ENCODE measurements at regions not wholly inside any gene's neighbourhood (a gene's known extent, or its start where the extent isn't known, plus 50 kb on each side); places are given as distances from the start of the nearest gene placed in this dataset.

DNA sequence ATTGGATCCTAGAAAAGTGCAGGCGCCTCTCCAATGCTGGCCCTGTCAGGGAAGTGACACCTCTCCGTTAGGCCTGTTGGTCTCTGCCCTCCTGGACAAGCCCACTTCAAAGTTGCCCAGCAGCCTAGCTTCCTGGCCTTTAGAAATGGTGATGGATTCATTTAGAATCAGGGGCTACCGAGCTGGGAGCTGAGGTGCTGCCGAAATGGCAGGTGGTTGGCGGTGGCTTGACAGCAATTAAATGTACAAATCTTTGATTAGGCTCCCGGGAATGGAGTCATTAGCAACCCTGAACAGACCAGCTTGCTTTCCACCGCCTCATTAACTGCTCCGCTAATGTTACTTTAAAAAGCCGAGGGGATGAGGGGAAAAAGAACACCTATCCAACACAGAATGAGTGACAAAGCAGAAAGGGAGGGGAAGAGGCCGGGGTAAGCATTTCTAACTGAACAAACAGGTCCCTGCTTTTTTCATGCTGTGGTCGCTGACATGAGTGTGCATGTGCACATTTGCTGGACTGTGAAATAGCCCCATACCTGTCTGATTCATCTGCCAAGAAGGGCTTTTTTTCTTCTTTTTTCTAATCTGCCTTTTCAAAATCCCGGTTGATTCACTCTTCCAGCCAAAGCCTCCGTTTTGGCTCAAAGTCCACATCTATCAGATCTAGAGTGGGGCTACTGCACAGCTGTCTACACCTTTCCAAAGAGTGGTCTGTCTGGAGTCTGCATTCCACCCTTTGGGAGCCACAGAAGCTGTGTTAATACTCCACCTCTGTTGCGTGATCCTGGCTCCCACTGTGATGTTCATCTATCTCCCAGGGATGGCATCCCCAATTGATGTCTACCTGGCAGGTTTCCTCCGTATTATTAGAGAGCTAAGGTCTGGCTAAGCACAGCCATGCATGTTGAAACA is 431.9 kb downstream of the COG6 start:
- no peak overlapping the region for H3K4me3 ChIP-seq (ENCODE audit: low read depth in 1 of 5, low read length in 5 of 5)
- no peak overlapping the region for H3K9ac ChIP-seq (ENCODE audit: low read length in 5 of 5)
- no peaks in the 10 kb centered on the region for H3K36me3 ChIP-seq (ENCODE audit: control insufficient read depth in 5 of 5, insufficient read depth in 5 of 5, low read length in 5 of 5)
- H3K27ac ChIP-seq (ENCODE audit: low read depth, low read length) = no peak overlapping the region
- H3K4me1 ChIP-seq (ENCODE audit: control insufficient read depth in 5 of 5, insufficient read depth in 5 of 5, low read length in 5 of 5) = peaks cover 0 to 8% (median 0%) of the 10 kb centered on the region in 5 donors
- H3K27me3 ChIP-seq (ENCODE audit: control insufficient read depth in 5 of 5, insufficient read depth in 4 of 5, low read length in 5 of 5) = no peaks in the 10 kb centered on the region
- H3K9me3 ChIP-seq (ENCODE audit: control insufficient read depth in 5 of 5, low read length in 5 of 5) = no peaks in the 10 kb centered on the region

DNA sequence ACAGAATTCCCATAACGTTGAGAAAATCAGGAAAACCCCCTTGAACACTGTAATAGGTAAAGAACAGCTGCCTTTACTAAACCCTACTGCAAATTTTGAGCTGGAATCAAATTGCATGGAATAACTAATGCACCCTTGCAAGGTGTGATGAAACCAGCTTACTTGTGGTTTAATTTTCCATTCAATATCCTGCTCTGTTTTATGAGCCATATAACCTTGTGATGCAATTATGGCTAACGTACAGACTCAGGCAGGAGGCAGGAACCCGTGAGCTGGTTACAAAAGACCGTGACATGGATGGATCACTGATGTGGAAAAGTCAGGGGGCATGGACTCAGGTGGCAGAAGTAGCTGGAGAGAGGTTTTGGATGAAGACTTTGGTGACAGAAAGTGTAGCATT is 438.6 kb downstream of the COG6 start:
- Histone ChIP-seq H3K9ac (ENCODE audit: low read length in 5 of 5) (no peak overlapping the region), H3K36me3 (ENCODE audit: control insufficient read depth in 5 of 5, insufficient read depth in 5 of 5, low read length in 5 of 5) (no peaks in the 10 kb centered on the region), H3K27me3 (ENCODE audit: control insufficient read depth in 5 of 5, insufficient read depth in 4 of 5, low read length in 5 of 5) (no peaks in the 10 kb centered on the region), H3K4me1 (ENCODE audit: control insufficient read depth in 5 of 5, insufficient read depth in 5 of 5, low read length in 5 of 5) (no peaks in the 10 kb centered on the region), H3K4me3 (ENCODE audit: low read depth in 1 of 5, low read length in 5 of 5) (no peak overlapping the region), H3K9me3 (ENCODE audit: control insufficient read depth in 5 of 5, low read length in 5 of 5) (peaks cover 0 to 1% (median 0%) of the 10 kb centered on the region in 5 donors), H3K27ac (ENCODE audit: low read depth, low read length) (no peak overlapping the region)

DNA sequence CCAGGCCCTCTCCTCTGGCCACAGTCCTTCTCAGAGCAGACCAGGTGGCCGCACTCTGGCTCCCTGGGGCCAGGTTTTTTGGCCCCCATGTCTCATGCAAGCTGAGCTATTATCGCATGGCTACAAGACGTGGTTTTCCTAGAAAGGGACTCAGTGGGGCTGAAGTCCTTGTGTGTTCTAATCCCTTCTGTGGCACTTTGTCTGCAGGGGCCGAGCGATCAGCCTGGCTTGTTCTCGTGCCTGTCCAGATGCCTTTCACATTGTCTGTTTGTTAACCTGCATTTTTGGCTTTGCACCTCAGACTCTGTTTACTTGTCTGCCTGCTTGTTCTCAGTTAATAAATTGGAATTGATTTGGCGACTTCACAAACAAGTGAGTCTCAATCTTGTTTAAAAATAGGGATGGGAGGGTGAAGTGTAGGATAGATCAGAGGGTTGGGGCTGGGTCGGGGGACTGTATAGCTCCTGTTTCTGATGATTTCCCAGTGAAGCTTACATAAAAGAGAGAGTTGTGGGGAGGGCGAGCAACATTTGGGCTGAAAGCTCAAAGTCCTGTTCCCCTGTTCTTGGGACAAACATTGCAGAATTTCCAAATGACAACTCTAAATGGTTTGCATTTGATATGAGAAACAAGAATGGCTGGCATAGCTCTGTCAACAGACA is 440.4 kb downstream of the COG6 start:
- Histone ChIP-seq H3K27me3 (ENCODE audit: control insufficient read depth in 5 of 5, insufficient read depth in 4 of 5, low read length in 5 of 5) (no peaks in the 10 kb centered on the region), H3K27ac (ENCODE audit: low read depth, low read length) (no peak overlapping the region), H3K4me1 (ENCODE audit: control insufficient read depth in 5 of 5, insufficient read depth in 5 of 5, low read length in 5 of 5) (no peaks in the 10 kb centered on the region), H3K4me3 (ENCODE audit: low read depth in 1 of 5, low read length in 5 of 5) (no peak overlapping the region), H3K9ac (ENCODE audit: low read length in 5 of 5) (no peak overlapping the region), H3K9me3 (ENCODE audit: control insufficient read depth in 5 of 5, low read length in 5 of 5) (peaks cover 0 to 7% (median 0%) of the 10 kb centered on the region in 5 donors), H3K36me3 (ENCODE audit: control insufficient read depth in 5 of 5, insufficient read depth in 5 of 5, low read length in 5 of 5) (no peaks in the 10 kb centered on the region)

DNA sequence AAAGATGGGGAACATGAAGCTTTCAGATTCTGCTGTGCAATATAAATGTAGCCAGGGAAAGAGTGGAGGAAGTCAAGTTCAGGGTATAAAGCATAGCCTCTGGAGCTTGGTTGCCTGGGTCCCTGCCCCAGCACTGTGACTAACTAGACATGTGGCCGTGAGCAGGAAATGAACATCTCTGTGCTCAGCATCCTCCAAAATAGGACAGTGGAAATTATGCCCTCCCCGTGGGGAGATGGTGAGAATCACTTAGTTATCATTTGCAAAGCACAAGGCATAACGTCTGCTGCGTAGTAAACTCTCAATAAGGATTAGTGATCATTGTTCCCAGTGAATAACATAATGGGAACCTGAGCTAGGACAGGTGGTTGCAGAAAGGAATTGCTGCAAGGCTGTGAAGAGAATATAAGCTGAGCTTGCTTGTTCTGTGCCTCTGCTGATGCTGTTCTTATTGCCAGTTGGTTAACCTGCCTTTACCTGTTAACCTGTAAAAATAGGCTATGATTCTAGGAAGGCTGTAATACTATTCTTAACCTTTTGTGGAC is 441.0 kb downstream of the COG6 start:
- H3K36me3 ChIP-seq (ENCODE audit: control insufficient read depth in 5 of 5, insufficient read depth in 5 of 5, low read length in 5 of 5) = no peaks in the 10 kb centered on the region
- no peak overlapping the region for H3K9ac ChIP-seq (ENCODE audit: low read length in 5 of 5)
- H3K9me3 ChIP-seq (ENCODE audit: control insufficient read depth in 5 of 5, low read length in 5 of 5) = peaks cover 0 to 7% (median 0%) of the 10 kb centered on the region in 5 donors
- H3K27ac ChIP-seq (ENCODE audit: low read depth, low read length) = no peak overlapping the region
- no peaks in the 10 kb centered on the region for H3K27me3 ChIP-seq (ENCODE audit: control insufficient read depth in 5 of 5, insufficient read depth in 4 of 5, low read length in 5 of 5)
- H3K4me3 ChIP-seq (ENCODE audit: low read depth in 1 of 5, low read length in 5 of 5) = no peak overlapping the region
- no peaks in the 10 kb centered on the region for H3K4me1 ChIP-seq (ENCODE audit: control insufficient read depth in 5 of 5, insufficient read depth in 5 of 5, low read length in 5 of 5)

DNA sequence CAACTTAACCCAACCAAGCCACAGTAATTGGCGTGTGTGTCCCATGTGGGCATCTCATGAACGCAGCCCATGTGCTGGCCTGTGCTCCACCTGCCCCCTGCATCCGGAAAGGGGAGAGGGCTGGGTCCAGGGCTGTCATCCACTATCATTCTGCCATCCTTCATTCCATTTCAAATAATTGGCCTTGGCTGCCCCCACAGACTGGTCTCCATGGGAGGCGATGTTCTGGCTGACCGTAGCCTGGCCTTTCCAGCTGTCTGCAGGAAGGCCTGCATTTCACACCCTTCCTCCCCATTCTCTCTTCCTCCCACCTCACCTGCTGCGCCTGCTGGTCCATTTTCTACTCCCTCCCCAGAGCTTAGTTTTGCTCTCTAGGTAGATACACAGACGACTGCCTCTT is 442.8 kb downstream of the COG6 start:
- H3K9ac ChIP-seq (ENCODE audit: low read length in 5 of 5) = no peak overlapping the region

DNA sequence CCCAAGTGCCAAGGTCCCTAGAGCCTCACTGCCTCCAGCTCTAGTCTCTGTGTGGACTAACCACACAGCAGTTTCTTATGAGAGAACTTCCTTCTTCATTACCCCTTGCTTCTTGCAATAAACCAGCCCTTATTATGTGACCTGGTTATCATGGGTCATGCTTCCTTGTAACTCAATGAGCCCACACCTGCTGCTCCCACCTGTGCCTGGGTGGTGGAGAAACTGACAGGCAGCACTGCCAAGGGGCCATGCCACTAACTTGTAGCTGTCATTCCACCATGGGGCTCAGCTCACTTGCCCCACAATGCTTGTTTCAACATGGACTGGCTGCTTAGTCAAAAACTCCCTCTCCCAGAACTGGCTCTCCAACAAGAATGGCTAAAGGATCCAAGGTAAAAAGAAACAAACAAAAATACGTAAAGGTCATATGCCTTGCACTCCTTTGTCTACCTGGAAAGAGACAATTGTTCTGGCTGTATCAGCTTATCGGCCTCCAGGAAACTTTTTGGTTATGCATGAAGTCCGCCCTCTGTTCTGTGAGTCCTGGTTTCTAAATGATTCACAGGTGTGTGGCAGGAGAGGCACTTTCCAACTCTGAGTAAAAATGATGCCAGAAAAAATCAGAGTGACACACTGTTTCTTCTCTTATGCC is 446.4 kb downstream of the COG6 start:
- Histone ChIP-seq H3K4me3 (ENCODE audit: low read depth in 1 of 5, low read length in 5 of 5) (no peak overlapping the region), H3K9me3 (ENCODE audit: control insufficient read depth in 5 of 5, low read length in 5 of 5) (peaks cover 0 to 7% (median 0%) of the 10 kb centered on the region in 5 donors), H3K9ac (ENCODE audit: low read length in 5 of 5) (no peak overlapping the region), H3K27me3 (ENCODE audit: control insufficient read depth in 5 of 5, insufficient read depth in 4 of 5, low read length in 5 of 5) (no peaks in the 10 kb centered on the region), H3K4me1 (ENCODE audit: control insufficient read depth in 5 of 5, insufficient read depth in 5 of 5, low read length in 5 of 5) (no peaks in the 10 kb centered on the region), H3K27ac (ENCODE audit: low read depth, low read length) (no peak overlapping the region), H3K36me3 (ENCODE audit: control insufficient read depth in 5 of 5, insufficient read depth in 5 of 5, low read length in 5 of 5) (no peaks in the 10 kb centered on the region)

More for the DNA sequence above, 442.8 kb downstream of the COG6 start:
- Histone ChIP-seq H3K4me3 (ENCODE audit: low read depth in 1 of 5, low read length in 5 of 5) (no peak overlapping the region), H3K27ac (ENCODE audit: low read depth, low read length) (no peak overlapping the region), H3K36me3 (ENCODE audit: control insufficient read depth in 5 of 5, insufficient read depth in 5 of 5, low read length in 5 of 5) (no peaks in the 10 kb centered on the region), H3K4me1 (ENCODE audit: control insufficient read depth in 5 of 5, insufficient read depth in 5 of 5, low read length in 5 of 5) (no peaks in the 10 kb centered on the region), H3K9me3 (ENCODE audit: control insufficient read depth in 5 of 5, low read length in 5 of 5) (peaks cover 0 to 7% (median 0%) of the 10 kb centered on the region in 5 donors), H3K27me3 (ENCODE audit: control insufficient read depth in 5 of 5, insufficient read depth in 4 of 5, low read length in 5 of 5) (no peaks in the 10 kb centered on the region)

DNA sequence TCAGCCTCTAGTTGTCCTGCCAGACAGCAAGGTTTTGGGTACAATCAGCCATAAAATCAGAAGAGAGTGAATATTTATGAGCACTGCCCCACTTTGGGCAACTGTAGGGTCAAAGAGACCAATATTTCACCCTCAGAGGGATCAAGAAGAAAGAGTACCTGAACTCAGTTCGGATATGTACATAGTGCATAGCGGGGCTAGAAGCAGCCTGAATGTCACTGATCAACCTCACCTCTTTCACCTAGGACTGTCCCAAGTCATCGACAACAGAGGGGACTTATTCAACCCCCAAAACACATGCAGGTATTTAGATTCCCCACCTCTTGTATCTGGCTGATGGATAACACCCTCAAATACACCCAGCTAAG is 446.9 kb downstream of the COG6 start:
- Histone ChIP-seq H3K9me3 (ENCODE audit: control insufficient read depth in 5 of 5, low read length in 5 of 5) (peaks cover 0 to 7% (median 0%) of the 10 kb centered on the region in 5 donors), H3K27ac (ENCODE audit: low read depth, low read length) (no peak overlapping the region), H3K4me1 (ENCODE audit: control insufficient read depth in 5 of 5, insufficient read depth in 5 of 5, low read length in 5 of 5) (no peaks in the 10 kb centered on the region), H3K9ac (ENCODE audit: low read length in 5 of 5) (no peak overlapping the region), H3K4me3 (ENCODE audit: low read depth in 1 of 5, low read length in 5 of 5) (no peak overlapping the region), H3K27me3 (ENCODE audit: control insufficient read depth in 5 of 5, insufficient read depth in 4 of 5, low read length in 5 of 5) (no peaks in the 10 kb centered on the region), H3K36me3 (ENCODE audit: control insufficient read depth in 5 of 5, insufficient read depth in 5 of 5, low read length in 5 of 5) (no peaks in the 10 kb centered on the region)

DNA sequence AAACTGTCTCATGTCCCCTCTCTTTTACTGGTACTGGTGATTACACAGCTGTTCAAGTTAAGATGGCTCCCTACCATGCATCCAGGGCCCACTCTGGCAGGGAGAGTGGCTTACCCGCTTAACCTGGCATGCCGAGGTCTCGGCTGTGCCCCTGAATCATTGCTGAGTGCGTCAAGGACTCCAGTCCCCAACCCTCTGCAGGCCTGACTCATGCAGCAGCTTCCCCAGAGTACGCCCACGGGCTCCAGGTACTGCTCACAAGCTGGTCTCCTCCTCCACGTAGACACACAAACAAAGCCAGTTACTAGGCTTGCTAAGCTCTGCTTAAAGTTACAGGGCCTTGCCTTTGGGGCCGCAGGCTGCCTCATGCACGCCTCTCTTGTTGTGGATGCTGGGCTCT is 447.4 kb downstream of the COG6 start:
- H3K4me1 ChIP-seq (ENCODE audit: control insufficient read depth in 5 of 5, insufficient read depth in 5 of 5, low read length in 5 of 5) = no peaks in the 10 kb centered on the region
- H3K4me3 ChIP-seq (ENCODE audit: low read depth in 1 of 5, low read length in 5 of 5) = no peak overlapping the region
- no peaks in the 10 kb centered on the region for H3K36me3 ChIP-seq (ENCODE audit: control insufficient read depth in 5 of 5, insufficient read depth in 5 of 5, low read length in 5 of 5)
- no peaks in the 10 kb centered on the region for H3K27me3 ChIP-seq (ENCODE audit: control insufficient read depth in 5 of 5, insufficient read depth in 4 of 5, low read length in 5 of 5)
- no peak overlapping the region for H3K27ac ChIP-seq (ENCODE audit: low read depth, low read length)
- H3K9ac ChIP-seq (ENCODE audit: low read length in 5 of 5) = no peak overlapping the region
- peaks cover 0 to 7% (median 0%) of the 10 kb centered on the region in 5 donors for H3K9me3 ChIP-seq (ENCODE audit: control insufficient read depth in 5 of 5, low read length in 5 of 5)

DNA sequence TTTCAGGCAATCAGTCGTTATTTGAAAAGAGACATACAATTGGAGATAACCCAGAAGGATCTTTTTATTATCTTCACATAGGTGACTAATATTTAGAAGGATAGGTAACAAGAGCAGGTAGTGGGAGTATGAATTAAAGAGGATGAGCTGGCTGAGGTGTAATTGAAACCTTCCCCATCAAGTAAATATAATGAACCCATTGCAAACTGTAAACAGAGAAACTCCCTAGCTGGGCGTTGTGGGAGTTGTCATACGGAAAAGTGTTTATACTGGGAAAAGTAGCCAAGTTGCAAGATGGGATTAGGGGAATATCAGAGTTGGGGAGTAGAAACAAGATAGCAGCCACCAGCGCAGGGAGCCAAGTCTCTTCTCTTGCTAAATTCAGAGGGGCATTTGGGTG is 448.4 kb downstream of the COG6 start:
- no peaks in the 10 kb centered on the region for H3K36me3 ChIP-seq (ENCODE audit: control insufficient read depth in 5 of 5, insufficient read depth in 5 of 5, low read length in 5 of 5)
- H3K9me3 ChIP-seq (ENCODE audit: control insufficient read depth in 5 of 5, low read length in 5 of 5) = peaks cover 0 to 7% (median 0%) of the 10 kb centered on the region in 5 donors
- no peak overlapping the region for H3K9ac ChIP-seq (ENCODE audit: low read length in 5 of 5)
- no peak overlapping the region for H3K4me3 ChIP-seq (ENCODE audit: low read depth in 1 of 5, low read length in 5 of 5)
- H3K27me3 ChIP-seq (ENCODE audit: control insufficient read depth in 5 of 5, insufficient read depth in 4 of 5, low read length in 5 of 5) = no peaks in the 10 kb centered on the region
- H3K4me1 ChIP-seq (ENCODE audit: control insufficient read depth in 5 of 5, insufficient read depth in 5 of 5, low read length in 5 of 5) = peaks cover 0 to under 1% (median 0%) of the 10 kb centered on the region in 5 donors
- no peak overlapping the region for H3K27ac ChIP-seq (ENCODE audit: low read depth, low read length)

Data from subcutaneous abdominal adipose tissue (tissue), 5 donors.